ENCODE measurements at regions not wholly inside any gene's neighbourhood (a gene's known extent, or its start where the extent isn't known, plus 50 kb on each side); places are given as distances from the start of the nearest gene placed in this dataset.

- H3K4me3 Mint-ChIP-seq, result no peak overlapping the region
- intact Hi-C loops (cut with micrococcal nuclease), result loop anchor here (5.0 to 10.0 kb wide), 3 partner anchors 87 to 760 kb away; no protein-coding TSS in a partner anchor
- H3K36me3 Mint-ChIP-seq (ENCODE audit: low read depth), result no peaks in the 10 kb centered on the region
Observed at GRCh38 chr12:65655074-65655493, 169.2 kb upstream of the HMGA2 start.

GRCh38 chr12:65656156-65656882 lies 168.0 kb upstream of the HMGA2 start:
- H3K9me3 Mint-ChIP-seq, result no peaks in the 10 kb centered on the region
- intact Hi-C loops (cut with micrococcal nuclease), result loop anchor here (1.0 to 10.0 kb wide), 5 partner anchors 86 to 762 kb away; no protein-coding TSS in a partner anchor
- H3K4me3 Mint-ChIP-seq, result no peak overlapping the region

More at GRCh38 chr12:65655074-65655493, 169.2 kb upstream of the HMGA2 start:
- peaks cover 13% of the 10 kb centered on the region for H3K4me1 Mint-ChIP-seq (ENCODE audit: low read depth)
- DNase-seq, result no peak
- H3K27me3 Mint-ChIP-seq (ENCODE audit: low read depth), result peaks cover 26% of the 10 kb centered on the region
- H3K9me3 Mint-ChIP-seq, result peaks cover 3% of the 10 kb centered on the region
- CTCF ChIA-PET, result no interaction called here
- no peak overlapping the region for H3K27ac Mint-ChIP-seq

DNA sequence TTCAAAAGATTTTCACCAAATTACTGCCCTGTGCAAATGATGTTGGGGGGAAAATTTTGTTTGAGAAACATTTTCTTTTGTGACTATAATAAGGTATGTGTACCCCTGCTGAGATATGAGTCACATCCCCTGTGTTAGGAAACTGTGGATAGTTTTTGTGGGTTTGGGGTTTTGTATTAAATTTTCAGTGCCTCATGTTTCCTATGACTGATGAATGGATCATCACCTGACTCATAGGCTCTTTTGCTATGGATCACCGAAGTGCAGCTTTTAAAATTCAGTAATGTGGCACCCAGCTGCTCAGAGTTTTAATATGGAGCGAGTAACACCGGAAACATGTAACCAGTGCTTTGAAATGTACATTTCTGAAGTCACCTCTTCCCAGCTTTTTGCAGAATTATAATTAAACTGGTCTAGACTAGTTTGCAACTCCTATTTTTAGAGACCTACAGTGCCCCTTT lies 167.4 kb upstream of the HMGA2 start:
- Mint-ChIP-seq H3K4me3 (no peak overlapping the region), H3K27me3 (ENCODE audit: low read depth) (peaks cover 30% of the 10 kb centered on the region), H3K36me3 (ENCODE audit: low read depth) (no peaks in the 10 kb centered on the region), H3K27ac (peak overlapping the region; percentile 6), H3K4me1 (ENCODE audit: low read depth) (peaks cover 13% of the 10 kb centered on the region), H3K9me3 (no peaks in the 10 kb centered on the region)
- CTCF ChIA-PET, result no interaction called here
- DNase-seq, result peak; percentile 30
- intact Hi-C loops (cut with micrococcal nuclease), result loop anchor here (1.0 to 10.0 kb wide), 7 partner anchors 9 to 762 kb away; no protein-coding TSS in a partner anchor

More at GRCh38 chr12:65656156-65656882, 168.0 kb upstream of the HMGA2 start:
- Mint-ChIP-seq H3K27me3 (ENCODE audit: low read depth) (peaks cover 30% of the 10 kb centered on the region), H3K36me3 (ENCODE audit: low read depth) (no peaks in the 10 kb centered on the region), H3K27ac (no peak overlapping the region), H3K4me1 (ENCODE audit: low read depth) (peaks cover 13% of the 10 kb centered on the region)
- CTCF ChIA-PET, result no interaction called here
- no peak for DNase-seq

- intact Hi-C loops (cut with micrococcal nuclease), result loop anchor here (1.0 to 10.0 kb wide), 6 partner anchors 9 to 763 kb away; no protein-coding TSS in a partner anchor
Observed at GRCh38 chr12:65657635-65658034, 166.6 kb upstream of the HMGA2 start.

GRCh38 chr12:65658360-65658759 lies 165.9 kb upstream of the HMGA2 start:
- Mint-ChIP-seq H3K36me3 (ENCODE audit: low read depth) (no peaks in the 10 kb centered on the region), H3K27me3 (ENCODE audit: low read depth) (peaks cover 27% of the 10 kb centered on the region), H3K27ac (no peak overlapping the region), H3K9me3 (no peaks in the 10 kb centered on the region), H3K4me3 (no peak overlapping the region), H3K4me1 (ENCODE audit: low read depth) (peaks cover 13% of the 10 kb centered on the region)
- CTCF ChIA-PET, result no interaction called here
- no peak for DNase-seq
- intact Hi-C loops (cut with micrococcal nuclease), result loop anchor here (5.0 to 10.0 kb wide), 3 partner anchors 84 to 764 kb away; no protein-coding TSS in a partner anchor

More at GRCh38 chr12:65657635-65658034, 166.6 kb upstream of the HMGA2 start:
- DNase-seq, result no peak
- Mint-ChIP-seq H3K4me1 (ENCODE audit: low read depth) (peaks cover 13% of the 10 kb centered on the region), H3K9me3 (no peaks in the 10 kb centered on the region), H3K36me3 (ENCODE audit: low read depth) (no peaks in the 10 kb centered on the region), H3K27ac (no peak overlapping the region), H3K27me3 (ENCODE audit: low read depth) (peaks cover 30% of the 10 kb centered on the region), H3K4me3 (no peak overlapping the region)
- CTCF ChIA-PET, result no interaction called here

DNA sequence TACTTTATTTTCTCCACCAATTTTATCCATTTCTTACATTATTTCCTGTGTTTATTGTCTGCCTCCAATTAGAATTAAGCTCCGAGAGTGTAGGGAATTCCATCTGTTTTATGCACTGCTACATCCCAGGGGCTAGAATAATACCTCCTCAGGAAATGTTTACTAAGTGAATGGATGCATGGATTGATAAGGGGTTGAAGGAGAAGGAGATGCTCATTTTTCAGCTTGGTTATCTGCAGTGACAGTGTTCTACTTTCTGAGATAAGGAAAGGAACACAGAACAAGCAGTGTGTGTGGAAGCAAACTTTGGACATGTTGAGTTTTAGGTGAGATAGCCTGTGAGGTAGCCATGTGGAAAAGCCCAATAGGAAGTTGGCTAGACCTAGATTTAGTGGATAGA lies 164.6 kb upstream of the HMGA2 start:
- Mint-ChIP-seq H3K4me1 (ENCODE audit: low read depth) (peaks cover 13% of the 10 kb centered on the region), H3K27ac (no peak overlapping the region), H3K36me3 (ENCODE audit: low read depth) (no peaks in the 10 kb centered on the region), H3K4me3 (no peak overlapping the region), H3K27me3 (ENCODE audit: low read depth) (peaks cover 26% of the 10 kb centered on the region), H3K9me3 (peaks cover 6% of the 10 kb centered on the region)
- intact Hi-C loops (cut with micrococcal nuclease), result loop anchor here (5.0 to 10.0 kb wide), 3 partner anchors 83 to 765 kb away; no protein-coding TSS in a partner anchor
- no peak for DNase-seq
- CTCF ChIA-PET, result no interaction called here

- H3K9me3 Mint-ChIP-seq, result peaks cover 10% of the 10 kb centered on the region
- DNase-seq, result no peak
- peaks cover 25% of the 10 kb centered on the region for H3K27me3 Mint-ChIP-seq (ENCODE audit: low read depth)
- H3K27ac Mint-ChIP-seq, result no peak overlapping the region
- no peak overlapping the region for H3K4me3 Mint-ChIP-seq
- intact Hi-C loops (cut with micrococcal nuclease), result no loop called here
- peaks cover 13% of the 10 kb centered on the region for H3K4me1 Mint-ChIP-seq (ENCODE audit: low read depth)
- H3K36me3 Mint-ChIP-seq (ENCODE audit: low read depth), result no peaks in the 10 kb centered on the region
- CTCF ChIA-PET, result no interaction called here
Observed at GRCh38 chr12:65660096-65660495, 164.2 kb upstream of the HMGA2 start.

- Mint-ChIP-seq H3K9me3 (peaks cover 12% of the 10 kb centered on the region), H3K27ac (no peak overlapping the region), H3K27me3 (ENCODE audit: low read depth) (peaks cover 28% of the 10 kb centered on the region), H3K36me3 (ENCODE audit: low read depth) (no peaks in the 10 kb centered on the region), H3K4me3 (no peak overlapping the region), H3K4me1 (ENCODE audit: low read depth) (peaks cover 13% of the 10 kb centered on the region)
- DNase-seq, result no peak
- intact Hi-C loops (cut with micrococcal nuclease), result no loop called here
- CTCF ChIA-PET, result no interaction called here
Observed at GRCh38 chr12:65660836-65661235, 163.4 kb upstream of the HMGA2 start.

DNA sequence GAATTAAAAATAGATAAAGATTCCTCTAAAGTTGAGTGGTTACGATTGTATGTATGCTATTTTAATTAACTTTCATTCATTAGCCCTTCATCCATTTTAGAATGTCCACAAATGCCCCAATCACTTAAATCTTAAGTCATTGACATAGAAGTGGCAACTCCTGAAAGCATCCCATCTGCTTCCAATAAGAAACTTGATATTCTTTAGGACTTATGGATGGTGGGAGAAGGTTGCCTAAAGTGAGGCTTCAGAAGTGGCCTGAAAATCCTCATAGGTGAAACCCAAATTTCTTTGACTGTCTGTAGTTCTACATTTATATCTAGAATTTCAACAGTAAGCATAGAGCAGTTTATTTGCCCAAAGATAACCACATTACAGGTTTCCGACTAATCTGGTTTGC lies 161.7 kb upstream of the HMGA2 start:
- Mint-ChIP-seq H3K4me1 (ENCODE audit: low read depth) (peaks cover 10% of the 10 kb centered on the region), H3K4me3 (no peak overlapping the region), H3K27ac (no peak overlapping the region), H3K27me3 (ENCODE audit: low read depth) (peaks cover 29% of the 10 kb centered on the region), H3K36me3 (ENCODE audit: low read depth) (no peaks in the 10 kb centered on the region), H3K9me3 (peaks cover 12% of the 10 kb centered on the region)
- intact Hi-C loops (cut with micrococcal nuclease), result no loop called here
- no peak for DNase-seq
- CTCF ChIA-PET, result no interaction called here

DNA sequence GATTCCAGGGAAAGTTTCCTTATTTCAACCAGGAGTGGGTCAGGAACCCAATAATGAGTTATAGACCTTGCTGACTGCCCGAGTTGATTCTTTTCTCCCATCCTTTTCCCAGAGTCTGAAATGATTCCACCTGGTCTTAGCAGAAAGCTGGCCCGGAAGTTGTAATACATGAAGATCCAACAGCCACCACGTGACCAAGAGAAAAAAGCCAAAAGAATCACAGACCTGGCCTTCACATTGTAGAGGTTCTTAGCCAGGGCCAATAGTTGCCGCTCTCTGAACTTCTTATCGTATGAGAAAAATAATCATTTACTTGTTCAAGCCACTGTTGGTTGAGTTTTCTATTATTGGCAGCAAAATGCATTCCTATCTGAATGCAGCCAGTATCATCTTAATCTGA lies 161.2 kb upstream of the HMGA2 start:
- Mint-ChIP-seq H3K4me1 (ENCODE audit: low read depth) (peaks cover 10% of the 10 kb centered on the region), H3K36me3 (ENCODE audit: low read depth) (no peaks in the 10 kb centered on the region), H3K9me3 (peaks cover 12% of the 10 kb centered on the region), H3K27me3 (ENCODE audit: low read depth) (peaks cover 31% of the 10 kb centered on the region), H3K4me3 (no peak overlapping the region), H3K27ac (no peak overlapping the region)
- DNase-seq, result no peak
- CTCF ChIA-PET, result no interaction called here
- intact Hi-C loops (cut with micrococcal nuclease), result no loop called here

GRCh38 chr12:65663648-65664047 lies 160.6 kb upstream of the HMGA2 start:
- H3K36me3 Mint-ChIP-seq (ENCODE audit: low read depth), result no peaks in the 10 kb centered on the region
- H3K4me3 Mint-ChIP-seq, result no peak overlapping the region
- H3K27ac Mint-ChIP-seq, result no peak overlapping the region
- intact Hi-C loops (cut with micrococcal nuclease), result no loop called here
- peaks cover 10% of the 10 kb centered on the region for H3K4me1 Mint-ChIP-seq (ENCODE audit: low read depth)
- no peak for DNase-seq
- H3K9me3 Mint-ChIP-seq, result peaks cover 12% of the 10 kb centered on the region
- peaks cover 33% of the 10 kb centered on the region for H3K27me3 Mint-ChIP-seq (ENCODE audit: low read depth)
- CTCF ChIA-PET, result no interaction called here

DNA sequence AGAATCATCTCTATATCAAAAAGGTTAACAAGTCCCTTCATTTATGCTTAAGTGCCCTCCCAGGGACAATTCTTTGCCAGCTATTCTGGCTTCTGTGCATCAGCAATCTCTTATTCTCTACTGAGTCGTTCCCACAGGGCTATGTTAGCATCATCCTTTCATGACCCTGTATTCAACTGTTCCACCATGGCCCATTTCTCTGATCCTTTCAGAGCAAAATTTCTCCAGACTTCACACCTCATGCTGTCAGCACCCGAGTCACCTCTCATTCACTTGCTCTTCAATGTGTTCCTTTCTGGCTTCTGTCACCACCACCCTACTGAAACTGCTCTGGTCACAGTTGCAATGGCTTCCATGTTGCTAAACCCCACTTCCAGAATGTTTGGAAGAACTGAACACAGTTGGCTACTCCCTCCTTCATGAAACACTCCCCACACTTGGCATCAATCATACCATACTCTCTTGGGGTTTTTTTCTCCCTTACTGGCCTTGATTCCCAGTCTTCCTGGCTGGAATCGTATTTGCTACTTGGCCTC lies 159.5 kb upstream of the HMGA2 start:
- DNase-seq, result no peak
- CTCF ChIA-PET, result no interaction called here
- intact Hi-C loops (cut with micrococcal nuclease), result no loop called here
- Mint-ChIP-seq H3K36me3 (ENCODE audit: low read depth) (no peaks in the 10 kb centered on the region), H3K27ac (no peak overlapping the region), H3K27me3 (ENCODE audit: low read depth) (peaks cover 32% of the 10 kb centered on the region), H3K4me1 (ENCODE audit: low read depth) (peaks cover 10% of the 10 kb centered on the region), H3K4me3 (no peak overlapping the region), H3K9me3 (peaks cover 12% of the 10 kb centered on the region)

GRCh38 chr12:65665817-65666216 lies 158.5 kb upstream of the HMGA2 start:
- no peak for DNase-seq
- H3K36me3 Mint-ChIP-seq (ENCODE audit: low read depth), result no peaks in the 10 kb centered on the region
- peaks cover 10% of the 10 kb centered on the region for H3K4me1 Mint-ChIP-seq (ENCODE audit: low read depth)
- H3K27ac Mint-ChIP-seq, result no peak overlapping the region
- peaks cover 32% of the 10 kb centered on the region for H3K27me3 Mint-ChIP-seq (ENCODE audit: low read depth)
- no peak overlapping the region for H3K4me3 Mint-ChIP-seq
- intact Hi-C loops (cut with micrococcal nuclease), result loop anchor here (1.0 kb wide), 1 partner anchor 9 kb away; no protein-coding TSS in a partner anchor
- peaks cover 12% of the 10 kb centered on the region for H3K9me3 Mint-ChIP-seq
- CTCF ChIA-PET, result no interaction called here

All from activated naive CD4-positive, alpha-beta T cell treated with anti-CD3 and anti-CD28 coated beads for 36 hours (primary cell).